HCT116 (cell line): ENCODE measurements at regions not wholly inside any gene's neighbourhood (a gene's known extent, or its start where the extent isn't known, plus 50 kb on each side); places are given as distances from the start of the nearest gene placed in this dataset.

Source experiments
- ATAC-seq: fragments of 200-7000 bp; cut with Tn5 transposase; 2 replicates; pipeline ENCODE4 v1.9.1; 2020; ENCODE audit warnings: mild to moderate bottlenecking, moderate library complexity
- BruUV-seq: library from RNA; stranded (reverse); fragments of 400-500 nt; replicated peaks from 2 replicates; lab custom pipeline; 2021; lab: Mats Ljungman, UMichigan
- CTCF ChIA-PET: fragments of 300-600 bp; sonication (Branson Sonifier 250); formaldehyde crosslinking; loops from one replicate; lab custom pipeline; 2021; ENCODE audit warnings: antibody characterized with exemption; lab: Charles Lee
- POLR2A ChIA-PET: fragments of 300-600, 350-600 bp; sonication (Branson Sonifier 250); formaldehyde crosslinking; loops from one replicate; lab custom pipeline; 2021; ENCODE audit warnings: antibody characterized with exemption; lab: Charles Lee
- RAD21 ChIA-PET, 2 experiments: fragments of 300-600 bp; sonication (Branson Sonifier 250); formaldehyde crosslinking; loops; one replicate each; lab custom pipeline; 2023; ENCODE audit warnings: low total read pairs in 2 of 2; ENCODE audit not compliant: uncharacterized antibody in 2 of 2, unreplicated experiment in 2 of 2, low non-redundant PET in 1 of 2; lab: Charles Lee
- DNase-seq: peaks from one replicate; pipeline ENCODE4 v3.0.0-alpha.2; 2010; ENCODE audit warnings: low read depth, low spot score
- H2AFZ ChIP-seq: fragments of 200-600 bp; shearing (Covaris generic), sonication (generic); 2 replicates; pipeline ENCODE4 v1.6.1; 2017; ENCODE audit warnings: low read depth, mixed run types, mixed read lengths, antibody characterized with exemption, low read length; ENCODE audit not compliant: poor library complexity, severe bottlenecking
- H3K27ac ChIP-seq: 2 replicates; pipeline ENCODE4 v1.5.1; 2012; ENCODE audit warnings: low read depth, low read length
- H3K27me3 ChIP-seq: fragments of 200-600 bp; sonication (generic); 2 replicates; pipeline ENCODE4 v1.6.1; 2016; ENCODE audit warnings: mixed run types, low read length, mixed read lengths; ENCODE audit not compliant: insufficient read depth
- H3K36me3 ChIP-seq, 2 experiments: fragments of 200-500 bp in 1 of 2; fragments of 200-600 bp in 1 of 2; sonication (Bioruptor generic) in 1 of 2; sonication (generic) in 1 of 2; 2 replicates each; pipeline versions ENCODE4 v1.5.1 to v1.6.1; 2014 to 2016; ENCODE audit warnings: low read length in 2 of 2, inconsistent platforms in 1 of 2, mixed read lengths in 1 of 2, mixed run types in 1 of 2; ENCODE audit not compliant: insufficient read depth in 2 of 2, control insufficient read depth in 1 of 2
- H3K4me1 ChIP-seq, 2 experiments: fragments of 200-600 bp in 1 of 2; sonication (generic) in 1 of 2; 2 replicates each; pipeline versions ENCODE4 v1.5.1 to v1.6.1; 2012 to 2017; ENCODE audit warnings: low read length in 2 of 2, inconsistent platforms in 1 of 2, mild to moderate bottlenecking in 1 of 2, mixed read lengths in 1 of 2, mixed run types in 1 of 2, moderate library complexity in 1 of 2; ENCODE audit not compliant: insufficient read depth in 2 of 2, control insufficient read depth in 1 of 2
- H3K4me2 ChIP-seq: fragments of 200-600 bp; sonication (generic); 2 replicates; pipeline ENCODE4 v1.6.1; 2017; ENCODE audit warnings: mixed run types, low read length, mixed read lengths
- H3K4me3 ChIP-seq, 2 experiments: fragments of 200-600 bp in 1 of 2; sonication (generic) in 1 of 2; replicated peaks in 1 of 2; 2 replicates each; pipeline ENCODE4 v1.5.1; 2011 to 2016; ENCODE audit warnings: low read length in 2 of 2, control low read depth in 1 of 2, low read depth in 1 of 2, mild to moderate bottlenecking in 1 of 2, mixed read lengths in 1 of 2, mixed run types in 1 of 2
- H3K79me2 ChIP-seq: fragments of 200-600 bp; sonication (generic); 2 replicates; pipeline ENCODE4 v1.6.1; 2017; ENCODE audit warnings: mild to moderate bottlenecking, mixed run types, low read length, moderate library complexity, mixed read lengths; ENCODE audit not compliant: insufficient read depth
- H3K9ac ChIP-seq: fragments of 200-600 bp; sonication (generic); 2 replicates; pipeline ENCODE4 v1.6.1; 2016; ENCODE audit warnings: low read length, mixed read lengths
- H3K9me2 ChIP-seq: fragments of 200-600 bp; sonication (generic), shearing (Covaris generic); 2 replicates; pipeline ENCODE4 v1.6.1; 2017; ENCODE audit warnings: mixed run types, mild to moderate bottlenecking, moderate library complexity; ENCODE audit not compliant: insufficient read depth
- H3K9me3 ChIP-seq, 2 experiments: fragments of 200-500 bp in 1 of 2; fragments of 200-600 bp in 1 of 2; sonication (Bioruptor generic) in 1 of 2; sonication (generic) in 1 of 2; 2 replicates each; pipeline ENCODE4 v1.6.1; 2014 to 2017; ENCODE audit warnings: low read length in 2 of 2, mixed read lengths in 2 of 2, inconsistent platforms in 1 of 2, low read depth in 1 of 2, mild to moderate bottlenecking in 1 of 2, mixed run types in 1 of 2, moderate library complexity in 1 of 2; ENCODE audit not compliant: control insufficient read depth in 1 of 2, insufficient read depth in 1 of 2
- H4K20me1 ChIP-seq: fragments of 200-600 bp; sonication (generic), shearing (Covaris generic); 2 replicates; pipeline ENCODE4 v1.6.1; 2017; ENCODE audit warnings: mixed run types, mild to moderate bottlenecking, moderate library complexity; ENCODE audit not compliant: insufficient read depth
- ATF3 ChIP-seq: IDR thresholded peaks from 2 replicates; pipeline ENCODE4 v1.6.1; 2012
- EGR1 ChIP-seq: IDR thresholded peaks from 2 replicates; pipeline ENCODE4 v1.6.1; 2012; ENCODE audit warnings: low read depth
- EZH2phosphoT487 ChIP-seq: fragments of 200-600 bp; IDR thresholded peaks from 2 replicates; pipeline ENCODE4 v1.6.1; 2018; ENCODE audit warnings: antibody characterized with exemption, borderline replicate concordance
- JUND ChIP-seq: IDR thresholded peaks from 2 replicates; pipeline ENCODE4 v1.6.1; 2012
- POLR2AphosphoS5 ChIP-seq: IDR thresholded peaks from 2 replicates; pipeline ENCODE4 v1.6.1; 2011; ENCODE audit warnings: mild to moderate bottlenecking, low read depth, low read length, moderate library complexity
- RAD21 ChIP-seq: IDR thresholded peaks from 2 replicates; pipeline ENCODE4 v1.6.1; 2012; ENCODE audit warnings: low read depth, mild to moderate bottlenecking
- SIN3A ChIP-seq: IDR thresholded peaks from 2 replicates; pipeline ENCODE4 v1.6.1; 2012; ENCODE audit warnings: low read depth
- SP1 ChIP-seq: IDR thresholded peaks from 2 replicates; pipeline ENCODE4 v1.6.1; 2012; ENCODE audit warnings: low read depth
- SRF ChIP-seq: IDR thresholded peaks from 2 replicates; pipeline ENCODE4 v1.6.1; 2012; ENCODE audit warnings: low read depth
- TCF7L2 ChIP-seq: IDR thresholded peaks from 2 replicates; pipeline ENCODE4 v1.7.0; 2011; ENCODE audit warnings: borderline replicate concordance, inconsistent platforms; ENCODE audit not compliant: insufficient read depth, insufficient read length; ENCODE audit errors: extremely low read depth
- YY1 ChIP-seq: IDR thresholded peaks from 2 replicates; pipeline ENCODE4 v1.6.1; 2011; ENCODE audit warnings: low read length, low read depth, moderate library complexity, mild to moderate bottlenecking; ENCODE audit not compliant: insufficient replicate concordance; ENCODE audit errors: extremely low read depth
- ZBTB33 ChIP-seq: IDR thresholded peaks from 2 replicates; pipeline ENCODE4 v1.6.1; 2011; ENCODE audit warnings: mild to moderate bottlenecking, low read length, moderate library complexity; ENCODE audit not compliant: insufficient replicate concordance; ENCODE audit errors: extremely low read depth
- ZFX ChIP-seq: fragments of 450-650 bp; IDR thresholded peaks from 2 replicates; pipeline ENCODE4 v1.6.1; 2017
- ZNF274 ChIP-seq: fragments of 200-500 bp; sonication (Bioruptor generic); IDR thresholded peaks from 2 replicates; pipeline ENCODE4 v1.6.1; 2014; ENCODE audit warnings: mild to moderate bottlenecking, low read depth, low read length, inconsistent platforms
- intact Hi-C: fragments of 100-400 bp; cut with micrococcal nuclease; formaldehyde crosslinking; loops from 2 replicates; pipeline ENCODE4 v1.10.0; 2022
- TF ChIP-seq, protein P1 (sequence below): IDR thresholded peaks from 2 replicates; pipeline ENCODE4 v1.6.1; 2012; ENCODE audit warnings: low read depth
- TF ChIP-seq, protein P2 (sequence below), 3 experiments: fragments of 200-600 bp in 1 of 3; sonication (generic) in 1 of 3; IDR thresholded peaks in 2 of 3; conservative IDR thresholded peaks in 1 of 3; 2 replicates each; pipeline ENCODE4 v1.5.1; 2012 to 2017; ENCODE audit warnings: low read depth in 2 of 3, low read length in 2 of 3, antibody characterized with exemption in 1 of 3, borderline replicate concordance in 1 of 3, control low read depth in 1 of 3, mild to moderate bottlenecking in 1 of 3, mixed read lengths in 1 of 3, mixed run types in 1 of 3, moderate library complexity in 1 of 3; ENCODE audit not compliant: insufficient read depth in 1 of 3

GRCh38 chr9:23413541-23413940, 412.5 kb downstream of the ELAVL2 start:
- RAD21 ChIA-PET: no interaction called here
- H4K20me1 ChIP-seq: no peaks in the 10 kb centered on the region
- POLR2A ChIA-PET: no interaction called here

More at GRCh38 chr9:23413541-23413940, 412.5 kb downstream of the ELAVL2 start:
- intact Hi-C loops: no loop called here
- no peaks in the 10 kb centered on the region for H3K36me3 ChIP-seq
- H3K27me3 ChIP-seq: no peaks in the 10 kb centered on the region
- no peaks in the 10 kb centered on the region for H3K9me2 ChIP-seq
- CTCF ChIA-PET: no interaction called here
- DNase-seq (no peak), ATAC-seq (no peak)
- TF ChIP-seq JUND (no peak), ZBTB33 (no peak), RAD21 (no peak), TCF7L2 (no peak), ZNF274 (no peak), SP1 (no peak), ATF3 (no peak), POLR2AphosphoS5 (no peak), EZH2phosphoT487 (no peak), EGR1 (no peak), ZFX (no peak), SIN3A (no peak), SRF (no peak), YY1 (no peak)
- TF ChIP-seq, protein P1, sequence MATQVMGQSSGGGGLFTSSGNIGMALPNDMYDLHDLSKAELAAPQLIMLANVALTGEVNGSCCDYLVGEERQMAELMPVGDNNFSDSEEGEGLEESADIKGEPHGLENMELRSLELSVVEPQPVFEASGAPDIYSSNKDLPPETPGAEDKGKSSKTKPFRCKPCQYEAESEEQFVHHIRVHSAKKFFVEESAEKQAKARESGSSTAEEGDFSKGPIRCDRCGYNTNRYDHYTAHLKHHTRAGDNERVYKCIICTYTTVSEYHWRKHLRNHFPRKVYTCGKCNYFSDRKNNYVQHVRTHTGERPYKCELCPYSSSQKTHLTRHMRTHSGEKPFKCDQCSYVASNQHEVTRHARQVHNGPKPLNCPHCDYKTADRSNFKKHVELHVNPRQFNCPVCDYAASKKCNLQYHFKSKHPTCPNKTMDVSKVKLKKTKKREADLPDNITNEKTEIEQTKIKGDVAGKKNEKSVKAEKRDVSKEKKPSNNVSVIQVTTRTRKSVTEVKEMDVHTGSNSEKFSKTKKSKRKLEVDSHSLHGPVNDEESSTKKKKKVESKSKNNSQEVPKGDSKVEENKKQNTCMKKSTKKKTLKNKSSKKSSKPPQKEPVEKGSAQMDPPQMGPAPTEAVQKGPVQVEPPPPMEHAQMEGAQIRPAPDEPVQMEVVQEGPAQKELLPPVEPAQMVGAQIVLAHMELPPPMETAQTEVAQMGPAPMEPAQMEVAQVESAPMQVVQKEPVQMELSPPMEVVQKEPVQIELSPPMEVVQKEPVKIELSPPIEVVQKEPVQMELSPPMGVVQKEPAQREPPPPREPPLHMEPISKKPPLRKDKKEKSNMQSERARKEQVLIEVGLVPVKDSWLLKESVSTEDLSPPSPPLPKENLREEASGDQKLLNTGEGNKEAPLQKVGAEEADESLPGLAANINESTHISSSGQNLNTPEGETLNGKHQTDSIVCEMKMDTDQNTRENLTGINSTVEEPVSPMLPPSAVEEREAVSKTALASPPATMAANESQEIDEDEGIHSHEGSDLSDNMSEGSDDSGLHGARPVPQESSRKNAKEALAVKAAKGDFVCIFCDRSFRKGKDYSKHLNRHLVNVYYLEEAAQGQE: no peak
- TF ChIP-seq, protein P2, sequence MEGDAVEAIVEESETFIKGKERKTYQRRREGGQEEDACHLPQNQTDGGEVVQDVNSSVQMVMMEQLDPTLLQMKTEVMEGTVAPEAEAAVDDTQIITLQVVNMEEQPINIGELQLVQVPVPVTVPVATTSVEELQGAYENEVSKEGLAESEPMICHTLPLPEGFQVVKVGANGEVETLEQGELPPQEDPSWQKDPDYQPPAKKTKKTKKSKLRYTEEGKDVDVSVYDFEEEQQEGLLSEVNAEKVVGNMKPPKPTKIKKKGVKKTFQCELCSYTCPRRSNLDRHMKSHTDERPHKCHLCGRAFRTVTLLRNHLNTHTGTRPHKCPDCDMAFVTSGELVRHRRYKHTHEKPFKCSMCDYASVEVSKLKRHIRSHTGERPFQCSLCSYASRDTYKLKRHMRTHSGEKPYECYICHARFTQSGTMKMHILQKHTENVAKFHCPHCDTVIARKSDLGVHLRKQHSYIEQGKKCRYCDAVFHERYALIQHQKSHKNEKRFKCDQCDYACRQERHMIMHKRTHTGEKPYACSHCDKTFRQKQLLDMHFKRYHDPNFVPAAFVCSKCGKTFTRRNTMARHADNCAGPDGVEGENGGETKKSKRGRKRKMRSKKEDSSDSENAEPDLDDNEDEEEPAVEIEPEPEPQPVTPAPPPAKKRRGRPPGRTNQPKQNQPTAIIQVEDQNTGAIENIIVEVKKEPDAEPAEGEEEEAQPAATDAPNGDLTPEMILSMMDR (IDR thresholded peaks at IDR 0.05 in 2 of 3, conservative IDR thresholded peaks at IDR 0.05 in 1 of 3; ENCODE audit: borderline replicate concordance in 1 of 3, insufficient read depth in 1 of 3, low read depth in 2 of 3, low read length in 2 of 3): no peak
- H3K27ac ChIP-seq: no peak overlapping the region
- H3K4me2 ChIP-seq: no peak overlapping the region
- BruUV-seq: no TSS peak
- no peaks in the 10 kb centered on the region for H3K79me2 ChIP-seq
- peaks cover 12 to 23% of the 10 kb centered on the region in 2 experiments; a peak in 2 of 4 replicates for H3K9me3 ChIP-seq
- H3K4me3 ChIP-seq: no peak overlapping the region
- no peak overlapping the region for H2AFZ ChIP-seq
- H3K4me1 ChIP-seq: no peaks in the 10 kb centered on the region
- no peak overlapping the region for H3K9ac ChIP-seq
